ENCODE measurements at regions not wholly inside any gene's neighbourhood (a gene's known extent, or its start where the extent isn't known, plus 50 kb on each side); places are given as distances from the start of the nearest gene placed in this dataset.

- peaks cover 91% of the 10 kb centered on the region for H3K27me3 ChIP-seq (ENCODE audit: insufficient read depth, low read depth)
- BruUV-seq (replicated peaks) = no TSS peak
- no peak overlapping the region for H3K27ac ChIP-seq
- CTCF ChIA-PET = no interaction called here
- intact Hi-C loops (cut with micrococcal nuclease; ENCODE audit: unreplicated experiment) = no loop called here
- no peaks in the 10 kb centered on the region for H3K36me3 ChIP-seq (ENCODE audit: low read depth)
- TF ChIP-seq EZH2 (IDR thresholded peaks at IDR 0.05; ENCODE audit: low read depth) (no peak), CTCF (conservative IDR thresholded peaks at IDR 0.05) (no peak)
- no peak overlapping the region for H3K4me2 ChIP-seq
- no peak overlapping the region for H3K4me3 ChIP-seq
- no peaks in the 10 kb centered on the region for H3K4me1 ChIP-seq (replicated peaks; ENCODE audit: insufficient read depth)
- no peaks in the 10 kb centered on the region for H4K20me1 ChIP-seq (ENCODE audit: insufficient read depth)
- H3F3A ChIP-seq (ENCODE audit: insufficient read depth, low read depth) = no peaks in the 10 kb centered on the region
- no peaks in the 10 kb centered on the region for H3K9me3 ChIP-seq (ENCODE audit: insufficient read depth, low read depth)
- POLR2A ChIA-PET (ENCODE audit: unreplicated experiment) = no interaction called here
- H3K9me2 ChIP-seq (ENCODE audit: insufficient read depth) = no peaks in the 10 kb centered on the region
- H3K79me2 ChIP-seq (ENCODE audit: low read depth) = no peaks in the 10 kb centered on the region
- no peak for DNase-seq
- no peak overlapping the region for H2AFZ ChIP-seq
Observed at GRCh38 chr14:104477117-104477623, 102.4 kb upstream of the C14orf180 start.

GRCh38 chr14:104477666-104478380 lies 101.7 kb upstream of the C14orf180 start:
- TF ChIP-seq EZH2 (IDR thresholded peaks at IDR 0.05; ENCODE audit: low read depth) (no peak), CTCF (conservative IDR thresholded peaks at IDR 0.05) (no peak)
- Histone ChIP-seq H3K4me1 (replicated peaks; ENCODE audit: insufficient read depth) (no peaks in the 10 kb centered on the region), H4K20me1 (ENCODE audit: insufficient read depth) (no peaks in the 10 kb centered on the region), H3K27ac (no peak overlapping the region), H3K79me2 (ENCODE audit: low read depth) (no peaks in the 10 kb centered on the region), H3K4me2 (no peak overlapping the region), H3K4me3 (no peak overlapping the region), H3K9me3 (ENCODE audit: insufficient read depth, low read depth) (no peaks in the 10 kb centered on the region), H3F3A (ENCODE audit: insufficient read depth, low read depth) (no peaks in the 10 kb centered on the region), H3K9me2 (ENCODE audit: insufficient read depth) (no peaks in the 10 kb centered on the region), H2AFZ (no peak overlapping the region), H3K36me3 (ENCODE audit: low read depth) (no peaks in the 10 kb centered on the region), H3K27me3 (ENCODE audit: insufficient read depth, low read depth) (peaks cover 97% of the 10 kb centered on the region)
- CTCF ChIA-PET = no interaction called here
- POLR2A ChIA-PET (ENCODE audit: unreplicated experiment) = no interaction called here
- BruUV-seq (replicated peaks) = no TSS peak
- intact Hi-C loops (cut with micrococcal nuclease; ENCODE audit: unreplicated experiment) = no loop called here
- no peak for DNase-seq

GRCh38 chr14:104478656-104479055 lies 100.9 kb upstream of the C14orf180 start:
- no peak overlapping the region for H2AFZ ChIP-seq
- H3K27ac ChIP-seq = no peak overlapping the region
- H3K9me2 ChIP-seq (ENCODE audit: insufficient read depth) = no peaks in the 10 kb centered on the region
- no peaks in the 10 kb centered on the region for H3K79me2 ChIP-seq (ENCODE audit: low read depth)
- CTCF ChIA-PET = no interaction called here
- intact Hi-C loops (cut with micrococcal nuclease; ENCODE audit: unreplicated experiment) = no loop called here
- H4K20me1 ChIP-seq (ENCODE audit: insufficient read depth) = no peaks in the 10 kb centered on the region
- no peaks in the 10 kb centered on the region for H3K36me3 ChIP-seq (ENCODE audit: low read depth)
- peaks cover 100% of the 10 kb centered on the region for H3K27me3 ChIP-seq (ENCODE audit: insufficient read depth, low read depth)
- no peak for DNase-seq
- no peaks in the 10 kb centered on the region for H3K9me3 ChIP-seq (ENCODE audit: insufficient read depth, low read depth)
- no peaks in the 10 kb centered on the region for H3F3A ChIP-seq (ENCODE audit: insufficient read depth, low read depth)
- H3K4me3 ChIP-seq = no peak overlapping the region
- H3K4me1 ChIP-seq (replicated peaks; ENCODE audit: insufficient read depth) = no peaks in the 10 kb centered on the region
- no peak overlapping the region for H3K4me2 ChIP-seq
- POLR2A ChIA-PET (ENCODE audit: unreplicated experiment) = no interaction called here
- TF ChIP-seq EZH2 (IDR thresholded peaks at IDR 0.05; ENCODE audit: low read depth) = no peak
- TF ChIP-seq CTCF (conservative IDR thresholded peaks at IDR 0.05) = no peak
- no TSS peak for BruUV-seq (replicated peaks)
